OCI-LY1 (cell line): ENCODE measurements at regions not wholly inside any gene's neighbourhood (a gene's known extent, or its start where the extent isn't known, plus 50 kb on each side); places are given as distances from the start of the nearest gene placed in this dataset.

Experiments used
- H2AFZ ChIP-seq: fragments of 200-600 bp; sonication (generic), shearing (Covaris generic); 2 replicates; pipeline ENCODE4 v1.6.0; 2014; ENCODE audit warnings: antibody characterized with exemption, mild to moderate bottlenecking, low read length
- H3F3A ChIP-seq: fragments of 200-600 bp; sonication (generic), shearing (Covaris generic); 2 replicates; pipeline ENCODE4 v1.6.0; 2014; ENCODE audit warnings: mild to moderate bottlenecking, antibody characterized with exemption, low read length, moderate library complexity; ENCODE audit not compliant: insufficient read depth
- H3K27ac ChIP-seq: fragments of 200-600 bp; sonication (generic); 2 replicates; pipeline ENCODE4 v1.5.1; 2014; ENCODE audit warnings: low read length, mixed run types, mild to moderate bottlenecking, low read depth; ENCODE audit not compliant: poor library complexity, severe bottlenecking
- H3K27me3 ChIP-seq: fragments of 200-600 bp; sonication (generic); 2 replicates; pipeline ENCODE4 v1.6.0; 2014; ENCODE audit warnings: antibody characterized with exemption, mild to moderate bottlenecking, low read length, moderate library complexity; ENCODE audit not compliant: insufficient read depth
- H3K36me3 ChIP-seq: fragments of 200-600 bp; sonication (generic); 2 replicates; pipeline ENCODE4 v1.6.1; 2014; ENCODE audit warnings: mild to moderate bottlenecking, antibody characterized with exemption, low read length, moderate library complexity, mixed read lengths; ENCODE audit not compliant: insufficient read depth
- H3K4me1 ChIP-seq: fragments of 200-600 bp; sonication (generic); 2 replicates; pipeline ENCODE4 v1.5.1; 2014; ENCODE audit warnings: mild to moderate bottlenecking, low read length, moderate library complexity; ENCODE audit not compliant: insufficient read depth, severe bottlenecking
- H3K4me2 ChIP-seq: fragments of 200-600 bp; sonication (generic), shearing (Covaris generic); 2 replicates; pipeline ENCODE4 v1.6.1; 2014; ENCODE audit warnings: low read length
- H3K4me3 ChIP-seq: fragments of 200-600 bp; sonication (generic); 2 replicates; pipeline ENCODE4 v1.5.1; 2014; ENCODE audit warnings: low read length, low read depth, mild to moderate bottlenecking, mixed read lengths; ENCODE audit not compliant: poor library complexity, severe bottlenecking
- H3K79me2 ChIP-seq: fragments of 200-600 bp; shearing (Covaris generic); 2 replicates; pipeline ENCODE4 v1.6.1; 2016; ENCODE audit warnings: mixed run types, low read length, mixed read lengths; ENCODE audit not compliant: insufficient read depth
- H3K9ac ChIP-seq: fragments of 200-600 bp; sonication (generic), shearing (Covaris generic); 2 replicates; pipeline ENCODE4 v1.6.1; 2014; ENCODE audit warnings: mild to moderate bottlenecking, low read length, mixed read lengths
- H3K9me2 ChIP-seq: fragments of 200-600 bp; sonication (generic), shearing (Covaris generic); 2 replicates; pipeline ENCODE4 v1.6.1; 2014; ENCODE audit warnings: low read depth, mild to moderate bottlenecking, low read length, mixed read lengths
- H3K9me3 ChIP-seq: fragments of 200-600 bp; shearing (Covaris generic); 2 replicates; pipeline ENCODE4 v1.6.1; 2014; ENCODE audit warnings: low read length, mixed read lengths
- H4K20me1 ChIP-seq: fragments of 200-600 bp; sonication (generic), shearing (Covaris generic); 2 replicates; pipeline ENCODE4 v1.6.0; 2016; ENCODE audit warnings: mild to moderate bottlenecking, low read length; ENCODE audit not compliant: insufficient read depth
- EZH2 ChIP-seq: fragments of 200-600 bp; sonication (generic), shearing (Covaris generic); IDR thresholded peaks from 2 replicates; pipeline ENCODE4 v1.8.0; 2017; ENCODE audit warnings: borderline replicate concordance, mixed run types, mild to moderate bottlenecking, antibody characterized with exemption, low read length, moderate library complexity, mixed read lengths
- TF ChIP-seq, protein P1 (sequence below): fragments of 200-600 bp; sonication (generic), shearing (Covaris generic); IDR thresholded peaks from 2 replicates; pipeline ENCODE4 v1.5.1; 2017; ENCODE audit warnings: mild to moderate bottlenecking, antibody characterized with exemption, low read length, moderate library complexity, mixed read lengths

DNA sequence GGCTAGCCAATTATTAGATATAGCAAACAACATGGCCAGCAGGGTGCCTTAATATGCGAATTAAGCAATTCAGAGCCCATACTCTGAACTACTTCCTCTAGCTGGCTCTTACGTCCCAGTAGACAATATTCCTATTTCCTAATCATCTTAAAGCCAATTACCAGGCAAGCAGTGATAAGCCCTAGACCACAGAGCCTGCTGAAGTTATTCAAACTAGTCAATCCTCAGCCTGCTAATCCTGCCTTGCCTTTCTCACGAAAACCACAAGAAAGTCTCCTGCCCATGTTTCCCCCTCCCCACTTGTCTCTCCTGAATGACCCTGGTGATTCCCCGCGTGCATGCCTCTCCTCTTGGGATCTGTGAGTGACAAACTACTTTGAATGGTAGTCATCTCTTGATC lies 86.8 kb upstream of the CACNA2D1 start:
- H2AFZ ChIP-seq, result no peak overlapping the region
- H3K36me3 ChIP-seq, result no peaks in the 10 kb centered on the region
- H3K79me2 ChIP-seq, result no peaks in the 10 kb centered on the region
- no peaks in the 10 kb centered on the region for H3K4me1 ChIP-seq
- no peaks in the 10 kb centered on the region for H4K20me1 ChIP-seq
- H3K4me2 ChIP-seq, result no peak overlapping the region
- H3K9me3 ChIP-seq, result no peaks in the 10 kb centered on the region
- no peak overlapping the region for H3K27ac ChIP-seq
- no peaks in the 10 kb centered on the region for H3K9me2 ChIP-seq
- H3F3A ChIP-seq, result no peaks in the 10 kb centered on the region
- H3K4me3 ChIP-seq, result no peak overlapping the region
- no peaks in the 10 kb centered on the region for H3K27me3 ChIP-seq
- no peak for TF ChIP-seq EZH2
- TF ChIP-seq, protein P1, sequence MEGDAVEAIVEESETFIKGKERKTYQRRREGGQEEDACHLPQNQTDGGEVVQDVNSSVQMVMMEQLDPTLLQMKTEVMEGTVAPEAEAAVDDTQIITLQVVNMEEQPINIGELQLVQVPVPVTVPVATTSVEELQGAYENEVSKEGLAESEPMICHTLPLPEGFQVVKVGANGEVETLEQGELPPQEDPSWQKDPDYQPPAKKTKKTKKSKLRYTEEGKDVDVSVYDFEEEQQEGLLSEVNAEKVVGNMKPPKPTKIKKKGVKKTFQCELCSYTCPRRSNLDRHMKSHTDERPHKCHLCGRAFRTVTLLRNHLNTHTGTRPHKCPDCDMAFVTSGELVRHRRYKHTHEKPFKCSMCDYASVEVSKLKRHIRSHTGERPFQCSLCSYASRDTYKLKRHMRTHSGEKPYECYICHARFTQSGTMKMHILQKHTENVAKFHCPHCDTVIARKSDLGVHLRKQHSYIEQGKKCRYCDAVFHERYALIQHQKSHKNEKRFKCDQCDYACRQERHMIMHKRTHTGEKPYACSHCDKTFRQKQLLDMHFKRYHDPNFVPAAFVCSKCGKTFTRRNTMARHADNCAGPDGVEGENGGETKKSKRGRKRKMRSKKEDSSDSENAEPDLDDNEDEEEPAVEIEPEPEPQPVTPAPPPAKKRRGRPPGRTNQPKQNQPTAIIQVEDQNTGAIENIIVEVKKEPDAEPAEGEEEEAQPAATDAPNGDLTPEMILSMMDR, result no peak
- H3K9ac ChIP-seq, result no peak overlapping the region

DNA sequence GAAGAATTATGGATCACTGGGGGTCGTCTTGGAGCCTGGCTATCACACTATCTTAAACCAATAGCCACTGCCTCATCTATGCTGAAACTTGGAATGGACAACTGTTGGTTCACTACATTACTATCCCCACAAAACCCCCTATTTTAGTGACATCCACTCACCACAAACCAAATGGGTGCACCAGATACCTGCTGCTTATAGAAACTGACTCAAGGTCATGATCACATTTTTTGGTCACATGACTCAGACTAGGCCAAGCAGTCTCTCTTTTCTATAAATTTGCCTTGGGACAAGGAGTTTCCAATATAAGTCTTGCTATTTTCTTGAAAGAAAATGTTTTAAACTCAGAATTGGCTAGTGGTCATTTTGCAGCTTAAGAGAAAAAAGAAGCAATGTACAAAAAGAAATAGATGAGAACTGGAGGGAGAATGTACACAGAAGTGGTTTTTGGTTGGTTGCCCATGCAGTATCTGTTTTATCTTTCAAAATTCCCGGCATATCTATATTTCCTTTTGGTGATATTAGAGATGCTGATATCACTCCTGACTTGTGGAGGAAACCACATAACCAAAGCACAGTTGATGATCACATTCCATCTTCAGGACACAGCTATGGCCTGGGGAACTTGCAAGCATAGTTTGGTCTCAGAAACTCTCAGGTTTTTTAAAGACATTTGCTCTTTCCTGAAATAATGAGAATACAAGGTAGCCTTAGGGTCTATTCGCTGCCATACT lies 85.2 kb upstream of the CACNA2D1 start:
- no peak overlapping the region for H2AFZ ChIP-seq
- no peaks in the 10 kb centered on the region for H3K9me3 ChIP-seq
- TF ChIP-seq EZH2, result no peak
- TF ChIP-seq, protein P1, result no peak
- H3K4me3 ChIP-seq, result no peak overlapping the region
- H3F3A ChIP-seq, result no peaks in the 10 kb centered on the region
- no peaks in the 10 kb centered on the region for H3K79me2 ChIP-seq
- no peak overlapping the region for H3K4me2 ChIP-seq
- no peaks in the 10 kb centered on the region for H3K36me3 ChIP-seq
- no peak overlapping the region for H3K27ac ChIP-seq
- no peaks in the 10 kb centered on the region for H3K4me1 ChIP-seq
- no peaks in the 10 kb centered on the region for H3K9me2 ChIP-seq
- no peaks in the 10 kb centered on the region for H3K27me3 ChIP-seq
- no peak overlapping the region for H3K9ac ChIP-seq
- H4K20me1 ChIP-seq, result no peaks in the 10 kb centered on the region

DNA sequence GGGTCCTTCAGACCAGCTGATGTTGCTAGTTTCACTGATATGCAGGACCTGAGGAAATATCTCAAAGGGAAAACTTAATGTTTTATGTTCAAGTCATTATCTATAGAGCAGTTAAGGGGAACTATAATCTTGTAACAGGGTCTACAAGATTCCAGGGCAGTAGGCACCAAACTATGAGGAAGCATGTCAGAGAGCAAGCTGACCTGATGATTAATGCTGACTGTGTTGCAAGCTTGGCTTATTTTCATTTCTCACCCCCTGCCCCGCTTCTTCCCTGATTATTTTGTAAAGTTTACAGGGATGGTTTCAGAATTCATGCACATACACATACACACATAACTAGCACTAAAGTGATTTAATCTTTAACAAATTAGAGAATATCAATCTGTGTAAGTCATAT lies 84.3 kb upstream of the CACNA2D1 start:
- TF ChIP-seq, protein P1, result no peak
- no peak for TF ChIP-seq EZH2
- no peaks in the 10 kb centered on the region for H3F3A ChIP-seq
- no peaks in the 10 kb centered on the region for H3K4me1 ChIP-seq
- no peak overlapping the region for H2AFZ ChIP-seq
- no peaks in the 10 kb centered on the region for H3K36me3 ChIP-seq
- H3K9me3 ChIP-seq, result no peaks in the 10 kb centered on the region
- H3K9me2 ChIP-seq, result no peaks in the 10 kb centered on the region
- no peak overlapping the region for H3K9ac ChIP-seq
- H4K20me1 ChIP-seq, result no peaks in the 10 kb centered on the region
- no peaks in the 10 kb centered on the region for H3K27me3 ChIP-seq
- H3K4me2 ChIP-seq, result no peak overlapping the region
- no peak overlapping the region for H3K27ac ChIP-seq
- H3K4me3 ChIP-seq, result no peak overlapping the region
- no peaks in the 10 kb centered on the region for H3K79me2 ChIP-seq
